Endothelial cell of umbilical vein (primary cell): ENCODE measurements at regions not wholly inside any gene's neighbourhood (a gene's known extent, or its start where the extent isn't known, plus 50 kb on each side); places are given as distances from the start of the nearest gene placed in this dataset.

ENCODE experiments used
- BruUV-seq: library from RNA; stranded (reverse); fragments of 400-500 nt; replicated peaks from 2 replicates; lab custom pipeline; 2021; lab: Mats Ljungman, UMichigan
- CTCF ChIA-PET: fragments of 300-600, 350-600 bp; sonication (Branson Sonifier 250); formaldehyde crosslinking; loops from one replicate; lab custom pipeline; 2021; ENCODE audit warnings: antibody characterized with exemption, inconsistent platforms; lab: Charles Lee
- POLR2A ChIA-PET: fragments of 300-600, 350-600 bp; sonication (Branson Sonifier 250); formaldehyde crosslinking; loops from one replicate; lab custom pipeline; 2021; ENCODE audit warnings: antibody characterized with exemption, inconsistent platforms; lab: Charles Lee
- DNase-seq: peaks from one replicate; pipeline ENCODE4 v3.0.0-alpha.2; 2011; ENCODE audit warnings: low read depth, low spot score
- FAIRE-seq: peaks from 2 replicates; lab custom pipeline; 2011; peaks lifted over from hg19 to GRCh38; lab: Jason Lieb, UNC
- H2AFZ ChIP-seq: 2 replicates; pipeline ENCODE4 v1.6.0; 2012; ENCODE audit warnings: low read depth, low read length, control low read depth, inconsistent platforms
- H3K27ac ChIP-seq: 2 replicates; pipeline ENCODE4 v1.5.1; 2011; ENCODE audit warnings: low read depth, mild to moderate bottlenecking, control low read depth, low read length, moderate library complexity; ENCODE audit not compliant: insufficient read depth
- H3K27me3 ChIP-seq, 2 experiments: 2 replicates each; pipeline versions ENCODE4 v1.6.0 to v1.6.1; 2011; ENCODE audit warnings: low read length in 2 of 2, mixed read lengths in 1 of 2; ENCODE audit not compliant: control insufficient read depth in 2 of 2, insufficient read depth in 2 of 2
- H3K36me3 ChIP-seq, 2 experiments: 2 replicates in 1 of 2; 3 replicates in 1 of 2; pipeline ENCODE4 v1.5.1; 2011; ENCODE audit warnings: low read length in 2 of 2, mild to moderate bottlenecking in 1 of 2, moderate library complexity in 1 of 2; ENCODE audit not compliant: control insufficient read depth in 2 of 2, insufficient read depth in 2 of 2; ENCODE audit errors: extremely low read depth in 1 of 2
- H3K4me1 ChIP-seq: 3 replicates; pipeline ENCODE4 v1.5.1; 2011; ENCODE audit warnings: mild to moderate bottlenecking, low read length; ENCODE audit not compliant: control insufficient read depth, insufficient read depth; ENCODE audit errors: extremely low read depth
- H3K4me2 ChIP-seq: 2 replicates; pipeline ENCODE4 v1.6.1; 2011; ENCODE audit warnings: low read length, control low read depth, mixed read lengths; ENCODE audit not compliant: insufficient read depth
- H3K4me3 ChIP-seq, 3 experiments: fragments of 200-600 bp in 1 of 3; sonication (generic), shearing (Covaris generic) in 1 of 3; replicated peaks in 1 of 3; 2 replicates each; pipeline ENCODE4 v1.5.1; 2011 to 2016; ENCODE audit warnings: control low read depth in 3 of 3, low read length in 3 of 3, mild to moderate bottlenecking in 2 of 3, inconsistent platforms in 1 of 3, low read depth in 1 of 3, moderate library complexity in 1 of 3; ENCODE audit not compliant: insufficient read depth in 1 of 3
- H3K79me2 ChIP-seq: 2 replicates; pipeline ENCODE4 v1.6.0; 2012; ENCODE audit warnings: low read length, inconsistent platforms; ENCODE audit not compliant: control insufficient read depth, insufficient read depth
- H3K9ac ChIP-seq: replicated peaks from 2 replicates; pipeline ENCODE3; 2011; ENCODE audit warnings: low read length, control low read depth; ENCODE audit not compliant: insufficient read depth; ENCODE audit errors: extremely low read depth
- H3K9me1 ChIP-seq: replicated peaks from 3 replicates; pipeline ENCODE4 v1.6.0; 2011; ENCODE audit warnings: mild to moderate bottlenecking, low read length; ENCODE audit not compliant: control insufficient read depth, insufficient read depth; ENCODE audit errors: extremely low read depth
- H3K9me3 ChIP-seq: replicated peaks from 2 replicates; pipeline ENCODE4 v1.5.1; 2012; ENCODE audit warnings: low read length, inconsistent platforms; ENCODE audit not compliant: control insufficient read depth, insufficient read depth
- H4K20me1 ChIP-seq: replicated peaks from 2 replicates; pipeline ENCODE3; 2011; ENCODE audit warnings: mild to moderate bottlenecking, low read length; ENCODE audit not compliant: control insufficient read depth, insufficient read depth; ENCODE audit errors: extremely low read depth
- CTCF ChIP-seq, 2 donors: IDR thresholded peaks; 1 replicate in 1 of 2; 2 replicates in 1 of 2; pipeline ENCODE4 v1.5.1; 2011; ENCODE audit warnings: low read length in 2 of 2, mild to moderate bottlenecking in 2 of 2, moderate library complexity in 2 of 2, control low read depth in 1 of 2, inconsistent platforms in 1 of 2, low read depth in 1 of 2; ENCODE audit not compliant: insufficient read depth in 1 of 2; ENCODE audit errors: extremely low read depth in 1 of 2
- EZH2 ChIP-seq: IDR thresholded peaks from 2 replicates; pipeline ENCODE4 v1.6.1; 2012; ENCODE audit warnings: borderline replicate concordance, low read depth, mild to moderate bottlenecking, moderate library complexity, low read length, inconsistent platforms; ENCODE audit not compliant: severe bottlenecking
- FOS ChIP-seq: IDR thresholded peaks from 2 replicates; pipeline ENCODE4 v1.6.1; 2011; ENCODE audit warnings: mild to moderate bottlenecking, low read length, moderate library complexity, borderline replicate concordance; ENCODE audit not compliant: insufficient read depth
- GATA2 ChIP-seq: IDR thresholded peaks from 2 replicates; pipeline ENCODE4 v1.7.0; 2011; ENCODE audit warnings: low read depth, mild to moderate bottlenecking, moderate library complexity, mixed read lengths, low read length; ENCODE audit not compliant: insufficient read length, insufficient read depth
- JUN ChIP-seq: IDR thresholded peaks from 2 replicates; pipeline ENCODE4 v1.6.1; 2011; ENCODE audit warnings: borderline replicate concordance, low read depth; ENCODE audit not compliant: insufficient read length, insufficient read depth
- MYC ChIP-seq: IDR thresholded peaks from one replicate; pipeline ENCODE4 v1.6.1; 2011; ENCODE audit warnings: mild to moderate bottlenecking, low read depth, low read length
- POLR2A ChIP-seq: IDR thresholded peaks from 2 replicates; pipeline ENCODE4 v1.6.1; 2012; ENCODE audit warnings: low read depth, mild to moderate bottlenecking, control low read depth, low read length
- POLR2AphosphoS5 ChIP-seq: IDR thresholded peaks from 2 replicates; pipeline ENCODE4 v1.6.1; 2012; ENCODE audit warnings: low read depth, mild to moderate bottlenecking, control low read depth, low read length, moderate library complexity; ENCODE audit not compliant: insufficient read depth
- dilution Hi-C: fragments of 300-500 bp; cut with MboI; formaldehyde crosslinking; loops from one replicate; pipeline ENCODE4 v1.15.0; 2019; ENCODE audit warnings: low sequenced_read_pairs; ENCODE audit not compliant: extremely low pct_ligation_motif_present
- intact Hi-C: fragments of 100-400 bp; cut with micrococcal nuclease; formaldehyde crosslinking; loops from one replicate; pipeline ENCODE4 v1.10.0; 2022
- TF ChIP-seq, protein P1 (sequence below): IDR thresholded peaks from 2 replicates; pipeline ENCODE4 v1.6.1; 2011; ENCODE audit not compliant: insufficient read depth, insufficient read length

DNA sequence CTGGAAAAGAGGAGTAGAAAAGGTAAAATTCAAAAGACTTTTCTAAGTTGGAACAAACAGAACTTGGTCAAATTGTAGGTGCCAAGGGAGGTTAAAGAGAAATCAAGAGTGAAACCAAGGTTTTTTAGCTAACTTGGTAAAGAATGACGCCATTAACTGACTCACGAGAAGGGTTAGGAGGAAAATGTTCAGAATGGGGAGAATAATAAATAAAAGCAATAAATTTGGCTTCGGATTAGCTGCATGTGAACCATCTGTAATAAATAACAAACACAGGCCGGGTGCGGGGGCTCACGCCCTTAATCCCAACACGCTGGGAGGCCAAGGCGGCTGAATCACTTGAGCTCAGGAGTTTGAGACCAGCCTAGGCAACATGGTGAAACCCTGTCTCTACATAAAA, 71.9 kb upstream of the SRRM3 start:
- CTCF ChIA-PET: interaction anchor here (0.7 to 7.5 kb wide), 10 partner anchors 29 to 263 kb away, joined by 3 to 63 read pairs (median 4); partner anchors contain the start of genes MDH2 and STYXL1
- DNase-seq: no peak
- no peak overlapping the region for H3K4me3 ChIP-seq
- H3K9me1 ChIP-seq: no peaks in the 10 kb centered on the region
- no peaks in the 10 kb centered on the region for H4K20me1 ChIP-seq
- H3K4me1 ChIP-seq: no peaks in the 10 kb centered on the region
- TF ChIP-seq, protein P1, sequence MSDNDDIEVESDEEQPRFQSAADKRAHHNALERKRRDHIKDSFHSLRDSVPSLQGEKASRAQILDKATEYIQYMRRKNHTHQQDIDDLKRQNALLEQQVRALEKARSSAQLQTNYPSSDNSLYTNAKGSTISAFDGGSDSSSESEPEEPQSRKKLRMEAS: no peak
- TF ChIP-seq JUN: no peak
- TF ChIP-seq MYC: no peak
- TF ChIP-seq FOS: no peak
- TF ChIP-seq POLR2A: no peak
- no peak for TF ChIP-seq POLR2AphosphoS5
- TF ChIP-seq CTCF (IDR thresholded peaks at IDR 0.05; ENCODE audit: extremely low read depth in 1 of 2, insufficient read depth in 1 of 2, low read depth in 1 of 2, low read length in 2 of 2): no peak
- TF ChIP-seq EZH2: no peak
- TF ChIP-seq GATA2: no peak
- H2AFZ ChIP-seq: no peak overlapping the region
- dilution Hi-C loops: no loop called here
- POLR2A ChIA-PET: no interaction called here
- H3K27ac ChIP-seq: no peak overlapping the region
- no peak overlapping the region for H3K4me2 ChIP-seq
- no peaks in the 10 kb centered on the region for H3K9me3 ChIP-seq
- intact Hi-C loops: loop anchor here (1.0 to 2.0 kb wide), 3 partner anchors 61 to 263 kb away; partner anchors contain the start of gene MDH2
- BruUV-seq: no TSS peak
- H3K9ac ChIP-seq: no peak overlapping the region
- H3K79me2 ChIP-seq: no peaks in the 10 kb centered on the region
- no peaks in the 10 kb centered on the region for H3K36me3 ChIP-seq
- no peak for FAIRE-seq
- peaks cover under 1 to 4% of the 10 kb centered on the region in 2 experiments for H3K27me3 ChIP-seq
